Ishikawa (cell line): ENCODE measurements at regions not wholly inside any gene's neighbourhood (a gene's known extent, or its start where the extent isn't known, plus 50 kb on each side); places are given as distances from the start of the nearest gene placed in this dataset.

ENCODE experiments used
- CEBPB ChIP-seq: IDR thresholded peaks from 2 replicates; pipeline ENCODE4 v1.6.1; 2012
- CREB1 ChIP-seq: IDR thresholded peaks from 2 replicates; pipeline ENCODE4 v1.6.1; 2012; ENCODE audit warnings: low read depth
- EGR1 ChIP-seq: IDR thresholded peaks from 2 replicates; pipeline ENCODE4 v1.6.1; 2012
- EP300 ChIP-seq: IDR thresholded peaks from 2 replicates; pipeline ENCODE4 v1.6.1; 2012; ENCODE audit warnings: borderline replicate concordance
- FOXM1 ChIP-seq: IDR thresholded peaks from 2 replicates; pipeline ENCODE4 v1.6.1; 2012; ENCODE audit warnings: low read depth, borderline replicate concordance
- MAX ChIP-seq: IDR thresholded peaks from 2 replicates; pipeline ENCODE4 v1.6.1; 2012
- NFIC ChIP-seq: IDR thresholded peaks from 2 replicates; pipeline ENCODE4 v1.6.1; 2012
- RAD21 ChIP-seq: IDR thresholded peaks from 2 replicates; pipeline ENCODE4 v1.6.1; 2012; ENCODE audit warnings: low read depth
- REST ChIP-seq: IDR thresholded peaks from 2 replicates; pipeline ENCODE4 v1.6.1; 2012; ENCODE audit warnings: low read depth, mild to moderate bottlenecking
- TAF1 ChIP-seq: IDR thresholded peaks from 2 replicates; pipeline ENCODE4 v1.6.1; 2012; ENCODE audit warnings: low read depth, mild to moderate bottlenecking
- TCF12 ChIP-seq: IDR thresholded peaks from 2 replicates; pipeline ENCODE4 v1.6.1; 2012; ENCODE audit warnings: low read depth
- TEAD4 ChIP-seq: IDR thresholded peaks from 2 replicates; pipeline ENCODE4 v1.6.1; 2012
- USF1 ChIP-seq: IDR thresholded peaks from 2 replicates; pipeline ENCODE4 v1.6.1; 2012
- YY1 ChIP-seq: IDR thresholded peaks from 2 replicates; pipeline ENCODE4 v1.6.1; 2012; ENCODE audit warnings: low read depth
- ZBTB7A ChIP-seq: IDR thresholded peaks from 2 replicates; pipeline ENCODE4 v1.6.1; 2012; ENCODE audit warnings: low read depth

GRCh38 chr10:94066411-94066810 is 72.7 kb downstream of the PLCE1 start:
- TF ChIP-seq FOXM1: no peak
- peak; percentile 65 for TF ChIP-seq MAX
- peak; percentile 92 for TF ChIP-seq TEAD4
- TF ChIP-seq NFIC: no peak
- no peak for TF ChIP-seq USF1
- peak; percentile 29; the same call in 1 of the 2 replicates for TF ChIP-seq ZBTB7A
- no peak for TF ChIP-seq CREB1
- TF ChIP-seq YY1: no peak
- no peak for TF ChIP-seq EGR1
- peak; percentile 91 for TF ChIP-seq CEBPB
- TF ChIP-seq EP300: no peak
- TF ChIP-seq TAF1: no peak
- TF ChIP-seq REST: peak; percentile 98
- TF ChIP-seq RAD21: peak; percentile 19; the same call in 1 of the 2 replicates
- TF ChIP-seq TCF12: no peak

- TF ChIP-seq MAX (no peak), ZBTB7A (no peak), USF1 (no peak), YY1 (no peak), CREB1 (no peak), TCF12 (no peak)
Observed at GRCh38 chr10:94069884-94070283, 76.2 kb downstream of the PLCE1 start.

GRCh38 chr10:94074462-94074861 is 80.7 kb downstream of the PLCE1 start:
- TF ChIP-seq NFIC: no peak
- TF ChIP-seq EP300: no peak
- TF ChIP-seq TAF1: no peak
- TF ChIP-seq TEAD4: no peak
- TF ChIP-seq MAX: no peak
- no peak for TF ChIP-seq CEBPB

GRCh38 chr10:94075506-94075905 is 81.8 kb downstream of the PLCE1 start:
- no peak for TF ChIP-seq NFIC
- no peak for TF ChIP-seq USF1
- no peak for TF ChIP-seq ZBTB7A
- no peak for TF ChIP-seq REST
- no peak for TF ChIP-seq YY1
- no peak for TF ChIP-seq EGR1
- TF ChIP-seq TCF12: no peak
- TF ChIP-seq TEAD4: no peak
- no peak for TF ChIP-seq FOXM1
- TF ChIP-seq MAX: no peak
- TF ChIP-seq CEBPB: no peak
- no peak for TF ChIP-seq EP300
- no peak for TF ChIP-seq TAF1
- no peak for TF ChIP-seq RAD21
- TF ChIP-seq CREB1: no peak

- peak; percentile 46; the same call in 1 of the 2 replicates for TF ChIP-seq RAD21
- no peak for TF ChIP-seq FOXM1
Observed at GRCh38 chr10:94076325-94076841, 82.7 kb downstream of the PLCE1 start.

GRCh38 chr10:94077042-94077441 is 83.3 kb downstream of the PLCE1 start:
- TF ChIP-seq REST (no peak), CREB1 (no peak), TCF12 (no peak), YY1 (no peak), TEAD4 (no peak), FOXM1 (no peak), NFIC (no peak), EGR1 (no peak), CEBPB (no peak), TAF1 (no peak), MAX (no peak), ZBTB7A (no peak), USF1 (no peak), RAD21 (no peak)
